ENCODE measurements at regions not wholly inside any gene's neighbourhood (a gene's known extent, or its start where the extent isn't known, plus 50 kb on each side); places are given as distances from the start of the nearest gene placed in this dataset.

DNA sequence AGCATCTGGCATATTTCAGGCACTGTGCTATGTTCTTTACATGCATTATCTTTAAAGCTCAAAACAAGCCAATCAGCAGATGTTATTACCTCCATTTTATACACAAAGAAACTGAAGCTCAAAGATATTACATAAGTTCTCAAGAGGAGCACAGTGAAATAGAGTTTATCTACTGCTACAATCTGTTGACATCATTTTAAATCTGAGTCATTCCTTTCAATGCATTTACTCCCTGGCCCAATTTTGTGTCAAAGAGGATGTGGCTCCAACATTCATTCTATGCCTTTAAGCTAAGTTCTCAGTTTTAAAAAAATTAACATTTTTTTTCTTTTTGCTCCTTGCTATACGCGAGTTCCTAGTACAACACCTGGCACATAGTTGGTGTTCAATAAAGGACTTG lies 486.3 kb upstream of the ZNF462 start:
- TF ChIP-seq, protein P1, sequence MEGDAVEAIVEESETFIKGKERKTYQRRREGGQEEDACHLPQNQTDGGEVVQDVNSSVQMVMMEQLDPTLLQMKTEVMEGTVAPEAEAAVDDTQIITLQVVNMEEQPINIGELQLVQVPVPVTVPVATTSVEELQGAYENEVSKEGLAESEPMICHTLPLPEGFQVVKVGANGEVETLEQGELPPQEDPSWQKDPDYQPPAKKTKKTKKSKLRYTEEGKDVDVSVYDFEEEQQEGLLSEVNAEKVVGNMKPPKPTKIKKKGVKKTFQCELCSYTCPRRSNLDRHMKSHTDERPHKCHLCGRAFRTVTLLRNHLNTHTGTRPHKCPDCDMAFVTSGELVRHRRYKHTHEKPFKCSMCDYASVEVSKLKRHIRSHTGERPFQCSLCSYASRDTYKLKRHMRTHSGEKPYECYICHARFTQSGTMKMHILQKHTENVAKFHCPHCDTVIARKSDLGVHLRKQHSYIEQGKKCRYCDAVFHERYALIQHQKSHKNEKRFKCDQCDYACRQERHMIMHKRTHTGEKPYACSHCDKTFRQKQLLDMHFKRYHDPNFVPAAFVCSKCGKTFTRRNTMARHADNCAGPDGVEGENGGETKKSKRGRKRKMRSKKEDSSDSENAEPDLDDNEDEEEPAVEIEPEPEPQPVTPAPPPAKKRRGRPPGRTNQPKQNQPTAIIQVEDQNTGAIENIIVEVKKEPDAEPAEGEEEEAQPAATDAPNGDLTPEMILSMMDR (IDR thresholded peaks at IDR 0.05): no peak
- no peak for TF ChIP-seq POLR2A (IDR thresholded peaks at IDR 0.05)
